Stimulated activated CD4-positive, alpha-beta T cell treated with anti-CD3 and anti-CD28 coated beads, TNF-alpha, amount 100 ng/mL, for 4 hours (primary cell): ENCODE measurements at regions not wholly inside any gene's neighbourhood (a gene's known extent, or its start where the extent isn't known, plus 50 kb on each side); places are given as distances from the start of the nearest gene placed in this dataset.

Source experiments
- DNase-seq, 3 experiments: peaks; one replicate each; pipeline ENCODE4 v3.0.0-alpha.2; 2020; ENCODE audit warnings: low read depth in 3 of 3

DNA sequence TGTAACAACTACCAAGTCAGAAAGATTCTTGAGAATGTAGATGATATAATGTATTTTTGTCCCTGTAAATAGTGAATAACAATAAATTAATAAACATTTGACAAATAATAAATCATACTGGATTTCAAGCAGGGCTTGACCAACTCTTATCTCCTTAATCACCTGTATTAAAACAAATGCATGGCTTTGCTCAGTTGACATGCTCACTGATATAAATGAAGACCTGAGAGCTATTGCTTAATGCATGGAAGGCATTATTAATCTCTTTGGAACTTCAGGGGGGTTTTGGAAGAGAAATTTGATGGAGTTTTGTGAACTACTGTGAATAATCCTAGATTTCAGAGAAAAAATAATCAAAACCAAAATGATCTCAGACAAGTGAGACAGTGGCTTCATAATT, 1420.4 kb upstream of the TENM4 start:
- DNase-seq = no peak

DNA sequence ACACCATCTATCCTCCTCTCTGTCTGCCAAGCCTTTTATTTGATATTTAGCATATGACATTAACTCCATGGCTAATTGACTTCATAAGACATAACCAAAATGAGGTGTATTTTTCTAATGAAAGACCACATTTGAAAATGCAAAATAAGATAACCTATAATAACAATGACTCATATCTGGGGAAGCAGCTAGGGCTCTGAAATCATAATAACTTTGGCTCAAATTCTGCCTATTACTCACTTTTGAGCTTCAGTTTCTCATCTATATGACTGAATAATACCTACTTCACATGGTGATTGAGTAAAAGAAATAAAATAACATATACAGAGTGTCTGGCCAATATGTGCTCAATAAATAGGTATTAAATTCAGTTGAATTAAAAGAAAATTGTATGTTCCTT, 1419.8 kb upstream of the TENM4 start:
- no peak for DNase-seq

DNA sequence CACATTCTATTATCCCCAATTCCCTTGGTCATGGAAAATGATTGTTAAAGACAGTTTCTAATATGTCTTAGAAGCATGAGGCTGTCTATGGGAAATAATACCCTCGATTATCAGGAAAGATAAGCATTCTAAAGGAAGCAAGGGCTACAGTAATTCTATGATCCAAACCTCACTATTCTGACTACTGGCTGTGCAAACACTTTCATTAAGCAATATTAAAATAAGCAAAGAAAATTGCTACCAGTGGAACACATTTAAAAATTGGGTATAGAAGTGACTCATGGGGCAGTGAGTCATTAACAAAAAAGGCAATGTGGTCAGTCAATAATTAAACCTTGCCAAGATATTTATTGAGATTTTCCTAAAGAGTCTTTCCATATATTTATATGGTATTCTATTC, 1415.2 kb upstream of the TENM4 start:
- DNase-seq = no peak

DNA sequence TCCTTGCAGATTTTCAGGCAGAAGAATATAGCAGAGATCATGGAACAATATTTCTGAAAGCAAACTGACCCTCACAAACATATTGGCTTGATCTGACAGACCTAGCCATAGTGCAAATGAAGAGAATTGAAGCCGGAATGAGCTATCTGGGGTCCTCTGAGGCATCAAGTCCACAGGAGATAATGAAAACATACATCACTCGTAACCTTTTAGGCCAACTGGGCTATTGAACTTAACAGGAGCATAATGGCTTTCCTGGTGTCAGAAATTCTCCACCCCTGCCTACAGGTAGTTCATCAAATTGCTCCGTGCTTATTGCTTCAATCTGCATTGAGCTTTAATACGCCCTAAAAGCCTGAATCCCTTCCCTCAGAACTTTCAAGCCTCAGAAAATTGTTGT, 1414.6 kb upstream of the TENM4 start:
- DNase-seq = no peak

DNA sequence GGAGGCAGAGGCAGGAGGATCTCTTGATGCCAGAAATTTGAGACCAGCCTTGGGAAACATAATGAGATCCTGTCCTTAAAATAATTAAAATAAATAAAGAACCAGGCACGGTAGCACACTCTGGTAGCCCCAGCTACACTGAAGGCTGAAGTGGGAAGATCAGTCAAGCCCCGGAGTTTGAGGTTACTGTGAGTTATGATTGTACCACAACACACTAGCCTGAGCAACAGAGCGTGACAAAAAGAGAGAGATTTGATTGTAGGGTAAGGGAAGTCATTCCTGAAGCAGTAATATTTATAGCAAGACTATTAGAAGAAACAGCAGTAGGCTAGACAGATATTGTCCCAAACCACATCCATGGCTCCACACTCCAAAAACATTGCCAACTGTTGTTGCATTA, 1408.4 kb upstream of the TENM4 start:
- DNase-seq = no peak

DNA sequence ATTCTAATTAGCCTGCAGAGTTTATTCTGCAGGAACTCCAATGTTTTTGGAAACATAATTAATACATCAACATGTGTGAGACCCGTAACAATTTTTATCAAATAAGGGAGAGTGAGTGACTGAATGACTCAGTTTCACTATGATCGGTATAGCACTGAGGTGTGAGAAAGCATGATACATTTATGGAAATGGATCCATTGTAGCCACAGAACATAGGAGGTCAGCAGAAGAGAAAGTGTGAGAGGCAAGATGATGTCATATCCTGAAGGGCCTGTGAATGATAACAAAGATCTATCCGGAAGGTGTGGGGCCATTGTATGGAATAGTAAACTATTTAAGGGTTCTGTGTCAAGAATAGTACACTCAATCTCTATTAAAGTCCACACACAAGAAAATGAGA, 1406.1 kb upstream of the TENM4 start:
- no peak for DNase-seq

DNA sequence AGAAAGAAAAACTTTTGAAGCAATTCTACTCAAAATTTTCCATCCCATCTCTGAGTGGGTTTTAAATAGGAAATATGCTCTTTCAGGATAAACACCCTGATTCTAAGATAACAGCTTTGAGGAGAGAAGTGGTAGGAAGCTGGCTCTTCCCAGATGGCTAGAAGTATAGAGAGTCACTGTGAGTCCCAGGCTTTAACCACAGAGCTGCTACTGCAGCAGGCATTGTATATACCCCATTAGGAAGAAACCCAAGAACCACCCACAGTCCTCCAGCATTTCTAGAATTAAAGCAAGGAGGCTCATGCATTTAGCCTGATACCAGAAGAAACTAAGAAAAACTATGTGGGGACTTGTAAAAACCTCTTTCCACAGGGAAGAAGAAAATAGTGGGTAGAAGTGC, 1405.6 kb upstream of the TENM4 start:
- DNase-seq = no peak

DNA sequence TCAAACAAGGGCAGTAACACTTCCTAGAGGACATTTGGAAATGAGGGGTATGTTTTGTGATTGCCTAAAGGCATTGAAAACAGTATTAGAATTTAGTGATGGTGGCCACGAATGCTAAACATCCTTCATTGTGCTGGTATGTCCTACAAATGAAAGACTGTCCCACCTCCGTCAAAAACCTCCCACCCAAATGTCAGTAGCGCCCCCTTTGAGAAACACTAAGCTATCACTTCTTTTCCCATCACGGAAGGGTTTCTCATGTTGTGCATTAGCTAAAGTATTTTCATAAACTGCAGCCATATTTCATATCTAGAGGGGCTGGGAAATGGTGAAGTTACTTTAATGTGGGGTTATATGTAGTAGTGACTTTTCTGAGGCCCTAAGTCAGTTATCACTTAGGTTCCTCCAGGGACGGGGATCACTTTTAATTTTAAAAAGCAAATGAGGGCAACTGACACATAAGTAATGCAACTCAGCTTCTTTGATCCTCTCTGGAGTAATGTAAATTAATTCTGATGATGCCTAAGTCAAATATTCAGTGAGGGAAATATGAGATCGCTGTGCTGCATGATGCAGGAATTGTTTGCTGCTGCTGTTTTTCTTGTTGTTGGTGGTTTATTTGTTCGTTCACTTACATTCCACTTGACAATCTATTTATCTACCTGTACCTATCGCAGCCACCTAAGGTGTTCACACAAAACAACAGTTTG, 1403.4 kb upstream of the TENM4 start:
- DNase-seq = no peak

DNA sequence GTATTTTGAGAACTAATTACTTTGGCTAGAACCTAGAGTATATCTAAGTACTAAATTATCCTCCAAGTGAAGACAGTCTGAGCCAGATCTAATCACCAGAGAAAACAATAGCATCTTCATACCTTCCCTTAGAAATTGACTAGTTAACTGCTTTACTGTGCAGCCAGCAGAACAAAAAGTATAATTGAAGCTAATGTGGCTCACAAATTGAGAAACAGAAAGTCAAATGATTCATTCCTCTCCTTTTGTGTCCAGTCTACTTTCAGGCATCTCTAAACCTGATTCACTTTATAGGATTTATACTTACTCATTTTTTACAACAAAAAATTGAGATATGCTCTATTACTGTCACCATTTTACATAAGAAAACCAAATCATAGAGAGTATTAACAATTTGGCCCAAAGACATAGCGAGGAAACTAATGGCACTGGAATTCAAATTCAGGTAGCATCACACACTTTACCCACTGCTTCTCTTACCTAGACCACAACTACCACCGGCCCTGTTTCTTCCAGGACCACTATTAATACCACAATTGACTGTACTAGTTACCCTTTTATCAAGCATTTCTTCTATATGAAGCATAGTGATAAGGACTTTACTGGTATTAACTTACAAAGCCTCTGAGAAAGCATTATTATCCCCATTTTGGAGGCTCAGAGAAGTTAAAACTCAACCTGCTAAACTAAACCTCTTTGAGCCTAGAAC, 1402.6 kb upstream of the TENM4 start:
- DNase-seq = no peak

DNA sequence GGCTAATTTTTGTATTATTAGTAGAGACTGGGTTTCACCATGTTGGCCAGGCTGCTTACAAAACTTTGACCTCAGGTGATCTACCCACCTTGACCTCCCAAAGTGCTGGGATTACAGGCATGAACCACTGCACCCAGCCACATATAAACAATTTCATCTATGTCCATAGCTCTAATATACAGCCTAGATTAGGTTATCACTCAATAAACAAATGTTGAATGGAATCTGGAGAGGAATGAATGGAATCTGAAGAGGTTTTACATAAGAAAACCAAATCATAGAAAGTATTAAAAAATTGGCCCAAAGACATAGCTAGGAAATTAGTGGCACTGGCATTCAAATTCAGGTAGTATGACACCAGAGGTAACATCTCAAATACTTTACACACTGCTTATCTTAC, 1401.4 kb upstream of the TENM4 start:
- no peak for DNase-seq

DNA sequence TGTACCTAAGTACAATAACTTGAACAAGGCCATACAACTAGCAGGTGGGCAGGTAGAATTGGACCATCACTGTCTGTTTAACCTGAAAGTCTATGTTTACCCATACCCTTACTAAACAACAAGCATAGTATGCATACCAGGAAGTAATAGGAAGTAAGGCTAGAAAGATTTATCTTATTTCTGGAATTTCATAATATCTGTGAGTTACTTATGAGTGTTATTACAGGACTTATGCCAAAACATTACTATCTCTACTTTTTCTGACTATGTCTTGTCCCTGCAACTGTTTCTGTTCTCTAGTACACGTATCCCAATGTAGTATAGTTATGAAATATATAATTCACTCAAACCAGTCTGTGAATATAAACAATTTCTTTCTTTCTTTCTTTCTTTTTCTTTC, 1400.8 kb upstream of the TENM4 start:
- DNase-seq = no peak

DNA sequence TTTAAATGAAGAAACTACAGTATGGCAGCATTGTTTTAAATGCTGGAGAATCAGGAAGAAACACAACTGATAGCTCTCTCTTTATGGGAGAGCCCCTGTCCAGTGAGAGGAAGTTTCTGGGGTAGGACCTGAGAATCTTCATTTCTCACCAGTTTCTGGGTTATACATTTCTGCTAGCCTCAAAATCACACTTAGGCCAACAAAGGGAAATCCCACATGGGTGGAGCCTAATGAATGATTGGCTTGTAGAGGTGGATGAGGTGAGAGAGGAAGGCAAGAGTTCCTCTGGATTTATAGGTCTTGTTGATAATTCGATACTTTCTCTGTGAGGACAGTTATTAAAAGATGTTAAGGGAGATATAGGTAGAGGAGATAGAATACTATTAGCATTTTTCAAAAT, 1397.3 kb upstream of the TENM4 start:
- DNase-seq = no peak

DNA sequence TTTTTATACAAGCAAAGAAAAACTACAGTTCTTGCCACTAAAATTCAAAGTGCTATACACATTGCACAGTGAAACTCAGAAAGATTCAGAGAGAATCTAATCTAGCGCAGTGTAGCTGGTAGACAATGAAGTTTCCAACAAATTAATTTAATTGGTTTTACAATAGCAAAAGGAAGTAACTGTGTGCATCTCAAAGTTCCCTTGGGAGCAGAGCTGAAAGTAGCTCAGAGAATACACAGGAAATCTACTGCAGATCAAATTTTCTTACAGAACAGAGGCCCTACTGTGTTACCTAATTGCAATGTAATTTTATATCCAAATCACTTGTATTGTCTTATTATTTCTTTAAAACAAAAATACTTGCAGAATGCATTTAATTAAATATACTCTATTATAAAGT, 1396.2 kb upstream of the TENM4 start:
- DNase-seq = no peak

DNA sequence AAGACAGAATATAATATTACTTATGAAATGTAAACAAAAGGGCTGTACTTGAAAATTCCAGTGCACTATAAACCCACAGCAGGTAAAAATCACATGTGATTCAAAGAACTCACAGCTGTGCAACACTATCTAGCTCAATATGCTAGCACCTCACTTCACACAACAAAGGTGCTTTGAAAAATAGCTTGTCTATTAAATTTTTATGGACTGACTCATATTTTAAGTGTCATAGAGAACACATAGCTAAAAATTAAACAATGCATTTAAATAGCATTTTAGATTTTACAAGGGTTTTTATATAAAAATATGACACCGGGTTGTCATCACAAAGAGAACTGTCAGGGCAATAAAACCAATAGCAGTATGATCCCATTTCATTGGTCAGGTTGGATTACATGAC, 1390.5 kb upstream of the TENM4 start:
- DNase-seq = no peak

DNA sequence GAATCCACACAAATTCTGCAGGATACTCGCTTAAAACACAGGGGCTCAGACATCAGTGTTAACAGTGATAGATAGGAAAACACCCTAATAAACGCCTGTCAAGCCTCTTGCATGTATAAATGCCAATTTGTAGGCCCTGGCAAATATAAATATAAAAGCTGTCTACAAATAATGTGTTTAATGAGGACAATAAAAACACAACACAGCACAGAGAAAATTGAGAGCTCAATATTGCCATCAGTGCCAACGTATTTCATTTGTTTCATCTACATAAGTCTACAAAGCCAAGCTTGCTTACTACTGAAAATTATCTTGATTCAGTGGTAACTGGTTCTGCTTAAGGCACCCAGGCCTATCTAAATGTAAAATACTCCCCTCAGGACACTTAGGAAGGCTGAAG, 1387.0 kb upstream of the TENM4 start:
- DNase-seq = no peak

DNA sequence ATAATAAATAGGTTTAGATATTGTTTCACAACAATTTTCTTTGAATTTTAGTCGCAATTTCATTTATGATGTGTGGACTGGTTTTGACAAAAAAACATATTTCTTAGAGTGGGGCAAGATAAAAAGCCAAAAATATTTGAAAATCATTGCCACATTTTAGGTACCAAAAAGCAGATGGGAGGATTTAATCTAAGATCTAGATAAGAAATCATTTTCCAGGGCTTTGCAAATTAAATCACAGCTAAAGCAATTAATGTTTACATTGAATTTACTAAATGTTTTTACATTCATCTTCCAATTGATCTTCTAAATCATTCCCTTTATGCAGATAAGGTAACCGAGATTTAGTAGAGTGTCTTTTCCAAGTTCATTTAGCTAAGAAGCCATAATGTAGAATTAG, 1386.0 kb upstream of the TENM4 start:
- DNase-seq = no peak

DNA sequence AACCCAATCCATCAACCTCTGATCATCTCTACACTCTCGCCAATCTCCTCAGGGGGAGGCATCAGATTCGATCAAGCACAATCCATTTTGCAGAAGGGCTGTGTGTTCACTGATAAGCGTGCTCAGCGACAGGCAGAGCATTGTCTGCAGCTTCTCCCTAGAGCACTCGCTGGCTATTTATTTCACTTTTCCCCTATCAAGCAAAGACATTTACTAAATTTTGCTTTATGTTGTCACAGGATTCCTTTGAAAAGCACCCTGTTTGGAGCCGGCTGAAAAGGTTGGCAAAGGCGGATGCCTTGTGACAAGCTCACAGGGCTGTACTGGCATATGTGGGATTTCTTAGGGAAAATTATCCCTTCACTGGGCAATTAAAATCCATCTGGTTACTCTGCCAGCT, 1381.5 kb upstream of the TENM4 start:
- DNase-seq = no peak

DNA sequence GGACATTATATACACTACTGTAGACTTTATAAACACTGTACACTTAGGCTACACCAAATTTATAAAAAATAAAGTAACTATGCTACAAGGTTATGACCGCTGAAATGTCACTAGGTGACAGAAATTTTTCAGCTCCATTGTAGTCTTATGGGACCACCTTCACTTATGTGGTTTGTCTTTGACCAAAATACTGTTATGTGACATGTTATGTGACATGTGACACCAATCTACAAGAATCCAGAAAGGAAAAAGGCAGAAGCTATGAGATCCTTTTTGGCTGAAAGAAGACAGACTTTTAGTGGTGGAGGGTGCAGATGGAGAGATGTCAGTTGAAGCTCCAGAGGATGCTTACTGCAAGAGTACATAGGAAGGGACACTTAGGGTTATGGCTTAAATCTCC, 1378.4 kb upstream of the TENM4 start:
- no peak for DNase-seq

DNA sequence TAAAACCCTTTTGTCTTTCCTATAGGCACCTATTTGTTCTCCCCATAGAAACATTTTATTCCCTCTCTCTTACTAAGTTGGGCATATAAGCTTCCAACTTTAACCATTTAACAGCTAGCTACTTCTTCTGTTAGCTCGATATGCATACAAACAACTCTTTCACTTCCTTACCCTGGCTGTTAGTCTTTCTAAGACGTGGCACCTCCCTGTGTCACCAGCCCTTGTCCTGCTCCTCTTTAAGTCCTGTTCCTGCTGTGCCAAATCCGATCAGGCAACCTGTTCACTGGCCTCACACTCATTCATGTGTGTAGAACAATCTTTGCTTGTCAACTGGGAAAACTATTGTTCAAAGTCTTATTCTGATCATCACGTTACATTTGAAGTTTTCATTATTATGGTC, 1376.1 kb upstream of the TENM4 start:
- no peak for DNase-seq

DNA sequence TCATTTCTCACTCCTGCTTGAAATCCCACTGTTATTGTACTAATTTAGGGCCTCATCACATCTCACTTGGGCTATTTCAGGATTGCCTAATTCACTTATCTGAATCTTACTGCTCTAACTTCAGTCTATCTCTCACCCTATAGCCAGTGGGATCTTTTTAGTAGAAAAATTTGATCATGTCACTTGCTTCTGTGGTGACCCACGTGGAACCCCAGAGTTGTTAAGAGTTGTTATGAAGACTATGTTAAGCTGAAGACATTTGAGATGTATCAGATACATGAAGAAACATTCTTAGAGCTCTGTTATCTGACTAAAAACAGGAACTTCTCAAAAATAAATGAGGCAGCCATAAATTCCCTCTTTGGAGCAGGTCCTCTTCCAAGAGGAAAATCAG, 1375.6 kb upstream of the TENM4 start:
- DNase-seq = no peak

DNA sequence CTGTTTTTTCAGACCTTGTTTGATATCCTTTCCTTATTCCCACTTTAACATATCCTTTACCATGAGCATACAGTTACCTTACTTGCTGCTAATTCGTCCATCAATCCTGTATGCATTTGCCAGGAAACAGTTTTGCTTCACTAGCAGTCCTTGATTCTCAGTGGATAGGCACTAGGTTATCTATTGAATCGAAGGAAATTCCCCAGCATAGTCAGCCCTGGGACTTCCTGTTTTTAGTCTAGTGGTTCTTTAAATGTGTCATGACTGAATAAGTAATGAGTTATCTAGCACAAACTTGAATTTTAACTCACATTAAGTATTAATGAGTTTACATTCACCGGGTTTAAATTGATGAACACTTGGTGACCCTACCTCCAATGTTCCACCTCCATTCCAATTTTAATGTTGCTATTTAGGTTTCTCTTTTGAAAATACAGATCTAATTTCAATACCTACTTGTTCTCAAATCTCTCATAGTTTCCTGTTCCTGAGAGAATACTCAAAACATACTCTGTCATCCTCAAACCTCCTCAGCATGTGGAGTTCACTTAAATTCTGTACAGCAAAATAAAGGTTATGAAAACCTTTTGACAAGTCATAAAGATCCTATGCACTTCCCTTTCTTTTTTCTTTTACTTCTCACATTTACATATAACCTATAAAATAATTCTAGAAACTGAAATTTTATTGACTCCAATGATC, 1375.1 kb upstream of the TENM4 start:
- DNase-seq = no peak

DNA sequence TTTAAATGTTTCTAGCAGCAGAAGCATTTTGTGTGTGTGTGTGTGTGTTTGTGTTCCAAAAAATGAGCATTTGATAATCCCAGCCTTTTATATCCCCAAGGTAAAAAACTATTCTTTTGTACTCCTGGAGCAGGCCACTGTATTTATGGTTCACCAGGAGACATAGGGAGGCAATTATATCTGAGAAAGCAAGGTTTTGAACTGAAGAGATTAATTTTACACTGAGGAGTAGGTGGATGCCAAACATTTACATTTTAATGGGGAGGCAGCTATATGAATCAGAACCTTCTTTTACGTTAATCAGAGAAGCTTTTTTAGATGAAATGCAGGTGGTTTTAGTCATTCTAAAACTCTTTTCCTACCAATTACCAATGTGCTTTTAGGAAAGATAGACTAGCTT, 1374.0 kb upstream of the TENM4 start:
- no peak for DNase-seq

DNA sequence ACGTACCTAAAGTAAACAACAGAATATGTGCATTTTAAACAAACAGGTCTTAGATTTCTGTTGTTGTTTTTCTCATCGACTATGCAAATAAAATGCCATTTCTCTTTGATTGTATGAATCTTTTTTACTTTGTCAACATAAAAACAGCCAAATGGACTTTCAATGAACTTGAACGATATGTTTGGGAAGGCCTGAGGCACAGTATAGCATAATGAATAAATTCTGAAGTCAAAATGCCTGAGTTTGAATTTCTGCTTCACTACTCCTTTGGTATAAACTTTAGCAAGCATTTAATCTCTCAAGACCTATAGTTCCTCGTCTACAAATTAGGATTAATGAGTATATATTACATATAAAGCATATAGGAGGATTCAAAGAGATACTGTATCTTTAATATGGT, 1369.9 kb upstream of the TENM4 start:
- no peak for DNase-seq
